T-cell (primary cell): ENCODE measurements at regions not wholly inside any gene's neighbourhood (a gene's known extent, or its start where the extent isn't known, plus 50 kb on each side); places are given as distances from the start of the nearest gene placed in this dataset.

Source experiments
- ATAC-seq, 4 experiments: fragments of 200-7000 bp in 3 of 4; fragments of 150-1000 bp in 1 of 4; cut with Tn5 transposase; replicated peaks in 1 of 4; 1 replicate in 3 of 4; 2 replicates in 1 of 4; pipeline ENCODE4 v1.10.0; 2021; ENCODE audit warnings: moderate library complexity in 3 of 4, mild to moderate bottlenecking in 2 of 4, moderate number of reproducible peaks in 1 of 4
- CTCF ChIA-PET, 2 donors: fragments of 300-600 bp; sonication (Branson Sonifier 250); formaldehyde crosslinking; loops; one replicate each; lab custom pipeline; 2022; ENCODE audit warnings: antibody characterized with exemption in 2 of 2; lab: Charles Lee
- POLR2A ChIA-PET, 2 donors: fragments of 300-600 bp; sonication (Branson Sonifier 250); formaldehyde crosslinking; loops; one replicate each; lab custom pipeline; 2022; ENCODE audit warnings: antibody characterized with exemption in 2 of 2; lab: Charles Lee
- DNase-seq, 35 experiments: peaks; one replicate each; pipeline versions ENCODE4 v3.0.0 to v3.0.0-alpha.2; 2013 to 2023
- H3K27ac ChIP-seq: one replicate; pipeline ENCODE4 v1.5.1; 2013; ENCODE audit warnings: low read length
- H3K27me3 ChIP-seq, 2 experiments: replicated peaks in 1 of 2; 1 replicate in 1 of 2; 2 replicates in 1 of 2; pipeline versions ENCODE4 v1.6.1 to v1.7.0; 2013; ENCODE audit warnings: low read length in 1 of 2, mixed read lengths in 1 of 2; ENCODE audit not compliant: control insufficient read depth in 2 of 2, insufficient read depth in 2 of 2; ENCODE audit errors: extremely low read depth in 1 of 2
- H3K36me3 ChIP-seq, 2 donors: 1 replicate in 1 of 2; 2 replicates in 1 of 2; pipeline versions ENCODE4 v1.6.1 to v1.7.0; 2013; ENCODE audit warnings: low read length in 1 of 2; ENCODE audit not compliant: control insufficient read depth in 2 of 2, insufficient read depth in 1 of 2; ENCODE audit errors: extremely low read depth in 1 of 2
- H3K4me1 ChIP-seq, 2 experiments: 1 replicate in 1 of 2; 2 replicates in 1 of 2; pipeline versions ENCODE4 v1.6.1 to v1.7.0; 2013; ENCODE audit warnings: low read length in 2 of 2, mixed read lengths in 1 of 2; ENCODE audit not compliant: insufficient read depth in 2 of 2, control insufficient read depth in 1 of 2; ENCODE audit errors: extremely low read depth in 1 of 2
- H3K4me3 ChIP-seq, 2 donors: 1 replicate in 1 of 2; 2 replicates in 1 of 2; pipeline versions ENCODE4 v1.5.1 to v1.7.0; 2013; ENCODE audit warnings: mild to moderate bottlenecking in 2 of 2, low read length in 1 of 2, moderate library complexity in 1 of 2; ENCODE audit not compliant: control insufficient read depth in 1 of 2; ENCODE audit errors: extremely low read depth in 1 of 2
- H3K9me3 ChIP-seq: 2 replicates; pipeline ENCODE4 v1.7.0; 2013
- H3K27ac Mint-ChIP-seq, 2 donors: one replicate each; pipeline ENCODE4 v1.8.0; 2020 to 2021; ENCODE audit warnings: mild to moderate bottlenecking in 2 of 2, mixed read lengths in 2 of 2
- H3K27me3 Mint-ChIP-seq, 2 donors: one replicate each; pipeline ENCODE4 v1.8.0; 2021 to 2022; ENCODE audit warnings: mixed read lengths in 2 of 2
- H3K36me3 Mint-ChIP-seq: one replicate; pipeline ENCODE4 v1.8.0; 2021; ENCODE audit warnings: mixed read lengths
- H3K4me1 Mint-ChIP-seq, 3 donors: one replicate each; pipeline ENCODE4 v1.8.0; 2020 to 2022; ENCODE audit warnings: mixed read lengths in 3 of 3, mild to moderate bottlenecking in 1 of 3
- H3K4me3 Mint-ChIP-seq, 3 donors: one replicate each; pipeline ENCODE4 v1.8.0; 2020 to 2022; ENCODE audit warnings: mild to moderate bottlenecking in 3 of 3, mixed read lengths in 3 of 3, moderate library complexity in 3 of 3
- H3K9me3 Mint-ChIP-seq, 3 donors: one replicate each; pipeline ENCODE4 v1.8.0; 2020 to 2022; ENCODE audit warnings: mixed read lengths in 3 of 3
- WGBS: methylation state at CpG from one replicate; pipeline ENCODE4 v1.1.5; 2013; ENCODE audit warnings: missing lambda C conversion rate; ENCODE audit not compliant: insufficient coverage; 5-methylcytosine and 5-hydroxymethylcytosine counted together

GRCh38 chr4:57689693-57690205, 579.6 kb upstream of the IGFBP7 start:
- Histone ChIP-seq H3K4me3 (no peak overlapping the region), H3K9me3 (no peaks in the 10 kb centered on the region), H3K36me3 (no peaks in the 10 kb centered on the region), H3K27ac (no peak overlapping the region), H3K4me1 (no peaks in the 10 kb centered on the region), H3K27me3 (no peaks in the 10 kb centered on the region)
- Mint-ChIP-seq H3K27me3 (no peaks in the 10 kb centered on the region), H3K9me3 (peaks cover 0 to 18% (median 10%) of the 10 kb centered on the region in 3 donors), H3K4me1 (no peaks in the 10 kb centered on the region), H3K36me3 (no peaks in the 10 kb centered on the region), H3K4me3 (no peak overlapping the region), H3K27ac (no peak overlapping the region)
- ATAC-seq (no peak), DNase-seq (no peak)
- no CpG with 5 or more reads among the region's 2 CpGs for WGBS
- POLR2A ChIA-PET = no interaction called here
- CTCF ChIA-PET = no interaction called here

GRCh38 chr4:57682275-57682674, 572.1 kb upstream of the IGFBP7 start:
- no peaks in the 10 kb centered on the region for H3K36me3 ChIP-seq
- Mint-ChIP-seq H3K9me3 (peaks cover 5 to 17% (median 5%) of the 10 kb centered on the region in 3 donors), H3K27ac (no peak overlapping the region), H3K36me3 (no peaks in the 10 kb centered on the region), H3K4me3 (no peak overlapping the region), H3K4me1 (no peaks in the 10 kb centered on the region), H3K27me3 (no peaks in the 10 kb centered on the region)
- DNase-seq = no peak
- H3K4me3 ChIP-seq = no peak overlapping the region
- ChIA-PET CTCF (no interaction called here), POLR2A (no interaction called here)
- no peaks in the 10 kb centered on the region for H3K9me3 ChIP-seq
- H3K4me1 ChIP-seq = no peaks in the 10 kb centered on the region
- ATAC-seq = no peak
- H3K27ac ChIP-seq = no peak overlapping the region
- H3K27me3 ChIP-seq = no peaks in the 10 kb centered on the region

DNA sequence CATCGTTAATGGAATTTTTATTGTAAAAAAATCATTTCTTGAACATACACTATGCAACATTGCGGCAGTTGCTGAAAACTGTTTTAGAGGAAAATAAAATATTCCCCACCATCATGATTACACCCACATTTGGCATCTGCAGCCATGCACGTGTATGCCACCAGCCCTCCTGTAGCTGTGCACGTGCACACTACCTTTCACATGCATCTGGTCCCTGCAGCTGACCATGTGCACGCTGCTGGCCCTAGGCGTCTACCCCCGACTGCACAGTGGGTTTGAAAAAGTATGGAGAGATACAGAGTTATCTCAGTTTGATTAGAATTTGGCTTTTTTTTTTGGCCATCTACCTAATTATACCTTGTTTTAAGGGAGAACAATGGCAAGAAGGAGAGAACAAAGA, 569.8 kb upstream of the IGFBP7 start:
- no peaks in the 10 kb centered on the region for H3K36me3 Mint-ChIP-seq

DNA sequence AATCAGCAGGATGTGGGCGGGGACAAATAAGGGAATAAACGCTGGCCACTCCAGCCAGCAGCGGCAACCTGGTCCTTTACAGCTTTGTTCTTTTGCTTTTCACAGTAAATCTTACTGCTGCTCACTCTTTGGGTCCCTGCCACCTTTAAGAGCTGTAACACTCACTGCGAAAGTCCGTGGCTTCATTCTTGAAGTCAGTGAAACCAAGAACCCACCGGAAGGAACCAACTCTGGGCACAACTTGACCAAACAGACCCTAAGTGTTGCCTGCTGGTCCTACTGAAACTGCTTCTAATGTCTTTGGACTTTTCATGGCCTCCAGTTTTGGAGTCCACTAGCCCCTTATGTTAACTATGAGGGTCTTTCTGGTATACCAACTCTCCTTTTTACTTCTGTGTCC, 566.2 kb upstream of the IGFBP7 start:
- no peak overlapping the region for H3K4me3 ChIP-seq
- ChIA-PET CTCF (no interaction called here), POLR2A (no interaction called here)
- H3K27me3 ChIP-seq = no peaks in the 10 kb centered on the region
- H3K36me3 ChIP-seq = no peaks in the 10 kb centered on the region
- H3K4me1 ChIP-seq = no peaks in the 10 kb centered on the region
- no peaks in the 10 kb centered on the region for H3K9me3 ChIP-seq
- no peaks in the 10 kb centered on the region for H3K27me3 Mint-ChIP-seq
- DNase-seq (no peak), ATAC-seq (no peak)
- H3K36me3 Mint-ChIP-seq = no peaks in the 10 kb centered on the region
- no peaks in the 10 kb centered on the region for H3K4me1 Mint-ChIP-seq
- 89% methylated on average over 6 of the region's 6 CpGs for WGBS
- no peak overlapping the region for H3K4me3 Mint-ChIP-seq
- no peak overlapping the region for H3K27ac ChIP-seq
- H3K9me3 Mint-ChIP-seq = peaks cover 4 to 11% (median 10%) of the 10 kb centered on the region in 3 donors
- no peak overlapping the region for H3K27ac Mint-ChIP-seq

More for the DNA sequence above, 569.8 kb upstream of the IGFBP7 start:
- no peaks in the 10 kb centered on the region for H3K27me3 ChIP-seq
- H3K4me3 ChIP-seq = no peak overlapping the region
- Mint-ChIP-seq H3K9me3 (peaks cover 2 to 16% (median 13%) of the 10 kb centered on the region in 3 donors), H3K27me3 (no peaks in the 10 kb centered on the region), H3K4me3 (no peak overlapping the region), H3K4me1 (no peaks in the 10 kb centered on the region), H3K27ac (no peak overlapping the region)
- H3K27ac ChIP-seq = no peak overlapping the region
- no peaks in the 10 kb centered on the region for H3K9me3 ChIP-seq
- ChIA-PET CTCF (no interaction called here), POLR2A (interaction anchor here in 1 of 2 donors (0.6 kb wide), 1 partner anchor 179 kb away, joined by 3 read pairs; no protein-coding TSS in a partner anchor)
- no peak for DNase-seq
- ATAC-seq = no peak
- WGBS = no CpG with 5 or more reads among the region's 7 CpGs
- H3K36me3 ChIP-seq = no peaks in the 10 kb centered on the region
- H3K4me1 ChIP-seq = no peaks in the 10 kb centered on the region

- WGBS = no CpG with 5 or more reads among the region's 2 CpGs
- no peaks in the 10 kb centered on the region for H3K4me1 Mint-ChIP-seq
- Histone ChIP-seq H3K36me3 (no peaks in the 10 kb centered on the region), H3K4me1 (no peaks in the 10 kb centered on the region), H3K9me3 (no peaks in the 10 kb centered on the region), H3K27ac (no peak overlapping the region), H3K4me3 (no peak overlapping the region), H3K27me3 (no peaks in the 10 kb centered on the region)
- ChIA-PET POLR2A (no interaction called here), CTCF (no interaction called here)
- H3K36me3 Mint-ChIP-seq = no peaks in the 10 kb centered on the region
- no peaks in the 10 kb centered on the region for H3K27me3 Mint-ChIP-seq
- H3K4me3 Mint-ChIP-seq = no peak overlapping the region
- ATAC-seq (no peak), DNase-seq (no peak)
- H3K27ac Mint-ChIP-seq = no peak overlapping the region
- peaks cover 2 to 17% (median 10%) of the 10 kb centered on the region in 3 donors for H3K9me3 Mint-ChIP-seq
Observed at GRCh38 chr4:57672846-57673433, 562.8 kb upstream of the IGFBP7 start.

- Mint-ChIP-seq H3K36me3 (no peaks in the 10 kb centered on the region), H3K27ac (no peak overlapping the region), H3K4me1 (no peaks in the 10 kb centered on the region), H3K27me3 (no peaks in the 10 kb centered on the region), H3K9me3 (peaks cover 3 to 11% (median 4%) of the 10 kb centered on the region in 3 donors), H3K4me3 (no peak overlapping the region)
- no peaks in the 10 kb centered on the region for H3K4me1 ChIP-seq
- H3K9me3 ChIP-seq = no peaks in the 10 kb centered on the region
- H3K4me3 ChIP-seq = no peak overlapping the region
- H3K36me3 ChIP-seq = no peaks in the 10 kb centered on the region
- POLR2A ChIA-PET = no interaction called here
- 0% methylated on average over 1 of the region's 2 CpGs for WGBS
- H3K27me3 ChIP-seq = no peaks in the 10 kb centered on the region
- ATAC-seq (no peak), DNase-seq (no peak)
- H3K27ac ChIP-seq = no peak overlapping the region
- CTCF ChIA-PET = no interaction called here
Observed at GRCh38 chr4:57668621-57669020, 558.4 kb upstream of the IGFBP7 start.

DNA sequence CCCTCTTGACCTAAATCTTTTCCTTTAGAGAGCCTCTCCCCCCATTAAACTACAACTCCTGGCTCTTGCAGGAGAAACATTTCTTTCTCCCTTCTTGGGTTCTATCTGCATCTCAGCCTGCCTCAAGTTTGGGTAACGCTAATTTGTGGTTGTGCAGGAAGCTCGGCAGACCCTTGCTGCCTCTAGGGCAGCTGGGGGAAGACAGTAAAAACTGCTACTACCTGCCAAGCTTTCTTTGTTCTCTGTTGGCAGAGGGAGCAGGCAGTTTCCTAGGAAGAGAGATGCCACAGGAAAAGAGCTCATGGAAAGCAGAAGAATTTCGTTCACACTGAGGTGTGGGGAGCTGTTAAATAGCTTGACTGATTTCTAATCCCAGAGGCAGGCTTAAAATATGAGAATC, 555.6 kb upstream of the IGFBP7 start:
- no peak overlapping the region for H3K27ac ChIP-seq
- H3K4me1 ChIP-seq = no peaks in the 10 kb centered on the region
- DNase-seq = no peak
- H3K9me3 ChIP-seq = no peaks in the 10 kb centered on the region
- POLR2A ChIA-PET = no interaction called here
- H3K9me3 Mint-ChIP-seq = peaks cover 2 to 11% (median 3%) of the 10 kb centered on the region in 3 donors
- H3K4me1 Mint-ChIP-seq = no peaks in the 10 kb centered on the region
- no peak overlapping the region for H3K27ac Mint-ChIP-seq
- no peaks in the 10 kb centered on the region for H3K36me3 Mint-ChIP-seq
- CTCF ChIA-PET = no interaction called here
- H3K4me3 ChIP-seq = no peak overlapping the region
- no peak overlapping the region for H3K4me3 Mint-ChIP-seq
- H3K27me3 Mint-ChIP-seq = no peaks in the 10 kb centered on the region
- no peak for ATAC-seq
- H3K36me3 ChIP-seq = no peaks in the 10 kb centered on the region
- H3K27me3 ChIP-seq = no peaks in the 10 kb centered on the region
- WGBS = 30% methylated on average over 2 of the region's 3 CpGs
